ENCODE measurements at regions not wholly inside any gene's neighbourhood (a gene's known extent, or its start where the extent isn't known, plus 50 kb on each side); places are given as distances from the start of the nearest gene placed in this dataset.
"Not testable (repeated sequence)": the region's sequence is repeated elsewhere in the genome, so short reads cannot be mapped to it uniquely, and the experiment has no call there.

DNA sequence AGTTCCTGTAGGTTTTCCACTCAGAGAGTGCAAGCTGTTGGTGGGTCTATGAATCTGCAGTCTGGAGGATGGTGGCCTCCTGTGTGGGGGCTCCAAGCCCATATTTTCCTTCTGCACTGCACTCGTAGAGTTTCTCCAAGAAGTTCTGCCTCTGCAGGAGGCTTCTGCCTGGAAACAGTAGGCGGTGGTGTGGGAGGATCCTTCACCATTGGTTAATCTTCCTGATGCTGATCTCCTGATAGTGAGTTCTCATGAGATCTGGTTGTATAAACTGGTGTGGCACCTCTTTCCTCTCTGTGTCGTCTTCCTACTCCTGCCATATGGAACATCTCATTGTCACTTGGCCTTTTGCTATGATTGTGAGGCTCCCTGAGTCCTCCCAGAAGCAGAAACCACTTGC, 162.8 kb upstream of the ZNF519 start:
- TF ChIP-seq POLR2A (IDR thresholded peaks at IDR 0.05), result not testable (repeated sequence)
- TF ChIP-seq, protein P1, sequence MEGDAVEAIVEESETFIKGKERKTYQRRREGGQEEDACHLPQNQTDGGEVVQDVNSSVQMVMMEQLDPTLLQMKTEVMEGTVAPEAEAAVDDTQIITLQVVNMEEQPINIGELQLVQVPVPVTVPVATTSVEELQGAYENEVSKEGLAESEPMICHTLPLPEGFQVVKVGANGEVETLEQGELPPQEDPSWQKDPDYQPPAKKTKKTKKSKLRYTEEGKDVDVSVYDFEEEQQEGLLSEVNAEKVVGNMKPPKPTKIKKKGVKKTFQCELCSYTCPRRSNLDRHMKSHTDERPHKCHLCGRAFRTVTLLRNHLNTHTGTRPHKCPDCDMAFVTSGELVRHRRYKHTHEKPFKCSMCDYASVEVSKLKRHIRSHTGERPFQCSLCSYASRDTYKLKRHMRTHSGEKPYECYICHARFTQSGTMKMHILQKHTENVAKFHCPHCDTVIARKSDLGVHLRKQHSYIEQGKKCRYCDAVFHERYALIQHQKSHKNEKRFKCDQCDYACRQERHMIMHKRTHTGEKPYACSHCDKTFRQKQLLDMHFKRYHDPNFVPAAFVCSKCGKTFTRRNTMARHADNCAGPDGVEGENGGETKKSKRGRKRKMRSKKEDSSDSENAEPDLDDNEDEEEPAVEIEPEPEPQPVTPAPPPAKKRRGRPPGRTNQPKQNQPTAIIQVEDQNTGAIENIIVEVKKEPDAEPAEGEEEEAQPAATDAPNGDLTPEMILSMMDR (IDR thresholded peaks at IDR 0.05), result not testable (repeated sequence)
